ENCODE measurements at regions not wholly inside any gene's neighbourhood (a gene's known extent, or its start where the extent isn't known, plus 50 kb on each side); places are given as distances from the start of the nearest gene placed in this dataset.

GRCh38 chr5:148732692-148733091 lies 78.4 kb upstream of the HTR4 start:
- DNase-seq (no peak), ATAC-seq (no peak)
- WGBS, 4 donors: 70 to 81% (median 77%) methylated on average over 3 of the region's 3 CpGs
- Histone ChIP-seq H3K36me3 (no peaks in the 10 kb centered on the region), H3K27ac (no peak overlapping the region), H3K27me3 (no peaks in the 10 kb centered on the region), H3K9me3 (no peaks in the 10 kb centered on the region), H3K4me1 (peaks cover 0 to 26% (median 7%) of the 10 kb centered on the region in 12 donors), H3K4me3 (no peak overlapping the region)
- intact Hi-C loops (cut with DNase I): loop anchor here in 9 of 10 donors (1.0 to 10.0 kb wide), 17 partner anchors 225 to 832 kb away; no protein-coding TSS in a partner anchor
- no peak for TF ChIP-seq POLR2A (IDR thresholded peaks at IDR 0.05)
- no peak for TF ChIP-seq CTCF (IDR thresholded peaks at IDR 0.05)

- peak; percentile 67 to 81 (median 78) for DNase-seq
- TF ChIP-seq POLR2A (IDR thresholded peaks at IDR 0.05) (no peak), CTCF (IDR thresholded peaks at IDR 0.05) (peak; percentile 50 to 78 (median 68))
- ATAC-seq: peak; percentile 43 to 66 (median 58)
- Histone ChIP-seq H3K4me1 (peaks cover 0 to 26% (median 7%) of the 10 kb centered on the region in 12 donors), H3K27me3 (no peaks in the 10 kb centered on the region), H3K4me3 (no peak overlapping the region), H3K27ac (no peak overlapping the region), H3K36me3 (no peaks in the 10 kb centered on the region), H3K9me3 (no peaks in the 10 kb centered on the region)
- WGBS, 4 donors: 32 to 34% (median 33%) methylated on average over 11 of the region's 11 CpGs
- intact Hi-C loops (cut with DNase I): loop anchor here (1.0 to 10.0 kb wide), 17 partner anchors 223 to 831 kb away; no protein-coding TSS in a partner anchor
Measured at GRCh38 chr5:148733601-148734438, 79.5 kb upstream of the HTR4 start.

- Histone ChIP-seq H3K27ac (no peak overlapping the region), H3K4me1 (peaks cover 0 to 27% (median 10%) of the 10 kb centered on the region in 12 donors), H3K4me3 (no peak overlapping the region), H3K27me3 (no peaks in the 10 kb centered on the region), H3K36me3 (no peaks in the 10 kb centered on the region), H3K9me3 (no peaks in the 10 kb centered on the region)
- intact Hi-C loops (cut with DNase I): loop anchor here in 9 of 10 donors (2.0 to 10.0 kb wide), 12 partner anchors 223 to 830 kb away; no protein-coding TSS in a partner anchor
- DNase-seq (no peak), ATAC-seq (no peak)
- TF ChIP-seq POLR2A (IDR thresholded peaks at IDR 0.05) (no peak), CTCF (IDR thresholded peaks at IDR 0.05) (no peak)
Measured at GRCh38 chr5:148734518-148734917, 80.2 kb upstream of the HTR4 start.

- intact Hi-C loops (cut with DNase I): loop anchor here in 8 of 10 donors (2.0 to 10.0 kb wide), 11 partner anchors 222 to 829 kb away; no protein-coding TSS in a partner anchor
- no peak for ATAC-seq
- H3K36me3 ChIP-seq: no peaks in the 10 kb centered on the region
Measured at GRCh38 chr5:148735301-148735835, 81.0 kb upstream of the HTR4 start.

More at GRCh38 chr5:148735301-148735835, 81.0 kb upstream of the HTR4 start:
- Histone ChIP-seq H3K4me1 (peaks cover 0 to 29% (median 11%) of the 10 kb centered on the region in 12 donors), H3K27me3 (no peaks in the 10 kb centered on the region), H3K4me3 (no peak overlapping the region), H3K27ac (no peak overlapping the region), H3K9me3 (no peaks in the 10 kb centered on the region)
- TF ChIP-seq POLR2A (IDR thresholded peaks at IDR 0.05) (no peak), CTCF (IDR thresholded peaks at IDR 0.05) (no peak)
- no peak for DNase-seq
- 88 to 96% (median 92%) methylated on average over 2 of the region's 2 CpGs for WGBS, 4 donors
